Stomach (tissue), 8 donors: ENCODE measurements at regions not wholly inside any gene's neighbourhood (a gene's known extent, or its start where the extent isn't known, plus 50 kb on each side); places are given as distances from the start of the nearest gene placed in this dataset.

Experiments used
- DNase-seq, 2 donors: peaks; one replicate each; pipeline versions ENCODE4 v3.0.0 to v3.0.0-alpha.2; 2013 to 2019
- H3K27ac ChIP-seq, 5 donors: fragments of 200-600 bp in 4 of 5; sonication (generic) in 4 of 5; one replicate each; pipeline ENCODE4 v1.5.1; 2013 to 2019; ENCODE audit warnings: mild to moderate bottlenecking in 1 of 5, moderate library complexity in 1 of 5
- H3K27me3 ChIP-seq, 3 donors: fragments of 200-600 bp; sonication (generic); one replicate each; pipeline ENCODE4 v1.5.1; 2017 to 2019; ENCODE audit warnings: mixed run types in 1 of 3
- H3K36me3 ChIP-seq, 4 donors: fragments of 200-600 bp; sonication (generic); 1 replicate in 3 of 4; 2 replicates in 1 of 4; pipeline ENCODE4 v1.5.1; 2016 to 2019
- H3K4me1 ChIP-seq, 4 donors: fragments of 200-600 bp; sonication (generic); one replicate each; pipeline ENCODE4 v1.5.1; 2016 to 2019
- H3K4me3 ChIP-seq, 4 donors: fragments of 200-600 bp; sonication (generic) in 3 of 4; one replicate each; pipeline ENCODE4 v1.5.1; 2016 to 2019; ENCODE audit warnings: mild to moderate bottlenecking in 1 of 4
- H3K9me3 ChIP-seq, 4 donors: fragments of 200-600 bp; sonication (generic); one replicate each; pipeline ENCODE4 v1.5.1; 2016 to 2019
- CTCF ChIP-seq, 7 experiments: fragments of 450-650 bp in 4 of 7; fragments of 200-600 bp in 3 of 7; sonication (generic) in 3 of 7; IDR thresholded peaks; one replicate each; pipeline ENCODE4 v1.5.1; 2016 to 2019; ENCODE audit warnings: antibody characterized with exemption in 7 of 7, control low read depth in 2 of 7, mild to moderate bottlenecking in 1 of 7
- EP300 ChIP-seq: sonication (generic); formaldehyde crosslinking; IDR thresholded peaks from one replicate; pipeline ENCODE4 v1.6.1; 2017; ENCODE audit warnings: antibody characterized with exemption
- POLR2A ChIP-seq, 4 donors: fragments of 450-650 bp; IDR thresholded peaks; one replicate each; pipeline ENCODE4 v1.6.1; 2016; ENCODE audit warnings: antibody characterized with exemption in 4 of 4, control low read depth in 2 of 4, mild to moderate bottlenecking in 1 of 4, moderate library complexity in 1 of 4
- POLR2AphosphoS5 ChIP-seq, 3 donors: sonication (generic); formaldehyde crosslinking; IDR thresholded peaks; one replicate each; pipeline ENCODE4 v1.6.1; 2016; ENCODE audit warnings: antibody characterized with exemption in 3 of 3
- WGBS, 5 donors: extraction: QIAGEN DNeasy Blood & Tissue Kit in 3 of 5; methylation state at CpG; one replicate each; pipeline versions ENCODE4 v1.1.5 to v1.1.7; 2013 to 2018; 5-methylcytosine and 5-hydroxymethylcytosine counted together
- intact Hi-C: fragments of 100-400 bp; cut with DNase I; formaldehyde crosslinking; loops from one replicate; pipeline ENCODE4 v1.15.1; 2023; ENCODE audit warnings: low total_unique reads
- donor health status: healthy with polysubstance abuse.
- donor health status: Bipolar disorder and iron deficiency.
- donor health status: healthy.

- no peak for TF ChIP-seq CTCF (IDR thresholded peaks at IDR 0.05)
- intact Hi-C loops = no loop called here
- Histone ChIP-seq H3K4me3 (no peak overlapping the region), H3K36me3 (no peaks in the 10 kb centered on the region), H3K27me3 (peaks cover 0 to 15% (median 0%) of the 10 kb centered on the region in 3 donors), H3K4me1 (no peaks in the 10 kb centered on the region), H3K27ac (no peak overlapping the region), H3K9me3 (no peaks in the 10 kb centered on the region)
- no peak for DNase-seq
- WGBS, 5 donors = 66 to 73% (median 72%) methylated on average over 8 of the region's 8 CpGs
Measured at GRCh38 chr13:28582892-28583240, 76.1 kb upstream of the POMP start.

- intact Hi-C loops = no loop called here
- Histone ChIP-seq H3K36me3 (no peaks in the 10 kb centered on the region), H3K27me3 (peaks cover 0 to 15% (median 0%) of the 10 kb centered on the region in 3 donors), H3K9me3 (no peaks in the 10 kb centered on the region), H3K4me1 (no peaks in the 10 kb centered on the region), H3K4me3 (no peak overlapping the region), H3K27ac (no peak overlapping the region)
- DNase-seq = peak in 1 of 2 donors; percentile 15
- WGBS, 5 donors = 69 to 74% (median 72%) methylated on average over 9 of the region's 9 CpGs
- TF ChIP-seq POLR2A (IDR thresholded peaks at IDR 0.05) (no peak), EP300 (no peak), POLR2AphosphoS5 (IDR thresholded peaks at IDR 0.05) (no peak), CTCF (IDR thresholded peaks at IDR 0.05) (no peak)
Measured at GRCh38 chr13:28582225-28582891, 76.6 kb upstream of the POMP start.

- Histone ChIP-seq H3K4me3 (no peak overlapping the region), H3K27ac (no peak overlapping the region), H3K36me3 (no peaks in the 10 kb centered on the region), H3K27me3 (peaks cover 0 to 20% (median 0%) of the 10 kb centered on the region in 3 donors), H3K4me1 (no peaks in the 10 kb centered on the region), H3K9me3 (no peaks in the 10 kb centered on the region)
- intact Hi-C loops = no loop called here
- no peak for TF ChIP-seq EP300
- no peak for TF ChIP-seq CTCF (IDR thresholded peaks at IDR 0.05)
- no peak for TF ChIP-seq POLR2A (IDR thresholded peaks at IDR 0.05)
- no peak for TF ChIP-seq POLR2AphosphoS5 (IDR thresholded peaks at IDR 0.05)
- 91 to 95% (median 92%) methylated on average over 2 of the region's 2 CpGs for WGBS, 5 donors
- no peak for DNase-seq
Measured at GRCh38 chr13:28581451-28581850, 77.5 kb upstream of the POMP start.

GRCh38 chr13:28579736-28580135, 79.2 kb upstream of the POMP start:
- DNase-seq = no peak
- Histone ChIP-seq H3K4me3 (no peak overlapping the region), H3K27me3 (peaks cover 0 to 25% (median 0%) of the 10 kb centered on the region in 3 donors), H3K36me3 (no peaks in the 10 kb centered on the region), H3K27ac (no peak overlapping the region), H3K9me3 (no peaks in the 10 kb centered on the region), H3K4me1 (no peaks in the 10 kb centered on the region)
- TF ChIP-seq EP300 (no peak), POLR2A (IDR thresholded peaks at IDR 0.05) (no peak), POLR2AphosphoS5 (IDR thresholded peaks at IDR 0.05) (no peak), CTCF (IDR thresholded peaks at IDR 0.05) (no peak)
- intact Hi-C loops = no loop called here
- 65 to 70% (median 69%) methylated on average over 5 of the region's 5 CpGs for WGBS, 5 donors
